ENCODE measurements at regions not wholly inside any gene's neighbourhood (a gene's known extent, or its start where the extent isn't known, plus 50 kb on each side); places are given as distances from the start of the nearest gene placed in this dataset.

DNA sequence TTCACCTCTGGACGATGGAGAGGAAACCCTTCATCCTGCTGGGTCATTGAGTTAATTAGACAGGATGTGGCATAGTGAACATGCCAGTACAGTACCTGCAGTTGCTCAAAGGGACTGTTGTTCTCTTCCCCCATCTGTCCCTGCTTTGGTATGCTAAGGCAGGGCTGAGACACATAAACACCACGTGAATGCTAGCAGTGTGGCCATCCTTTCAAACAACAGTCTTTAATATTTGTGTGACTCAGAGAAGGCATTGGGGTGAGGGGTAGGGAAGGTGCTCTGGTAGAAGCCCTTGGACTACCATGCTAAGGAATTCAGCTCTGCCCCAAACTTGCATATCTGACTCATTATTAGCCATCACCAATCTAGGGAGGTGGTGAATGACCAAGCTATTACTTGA, 180.2 kb upstream of the ZNF618 start:
- TF ChIP-seq CTCF (IDR thresholded peaks at IDR 0.05; ENCODE audit: insufficient read depth, low read length, poor library complexity, severe bottlenecking) (no peak), EZH2phosphoT487 (conservative IDR thresholded peaks at IDR 0.05; ENCODE audit: low read length) (no peak)
